Astrocyte of the hippocampus (primary cell): ENCODE measurements at regions not wholly inside any gene's neighbourhood (a gene's known extent, or its start where the extent isn't known, plus 50 kb on each side); places are given as distances from the start of the nearest gene placed in this dataset.

Experiments used
- DNase-seq: peaks from one replicate; pipeline ENCODE4 v3.0.0; 2011; ENCODE audit warnings: low read depth, low spot score

DNA sequence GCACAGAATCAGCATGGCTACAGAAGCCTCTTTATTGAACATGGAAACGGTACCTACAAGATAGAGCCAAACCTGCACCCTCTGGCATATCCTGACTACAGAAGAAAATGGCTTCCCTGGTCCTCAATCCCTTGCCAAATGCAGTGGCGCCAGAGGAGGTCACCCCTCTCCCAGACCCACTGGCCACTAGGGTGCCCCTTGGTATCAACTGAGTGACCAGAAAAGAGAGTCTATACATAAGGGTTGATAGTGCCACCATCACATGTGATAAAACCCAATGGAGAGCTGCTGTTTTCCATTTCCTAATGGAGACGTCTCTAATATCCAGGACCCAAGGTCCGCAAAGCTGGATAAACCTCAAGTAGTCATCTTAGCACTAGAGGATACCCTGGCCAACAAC is 52.7 kb upstream of the ALK start:
- DNase-seq, result no peak

GRCh38 chr2:29977284-29977683 is 55.9 kb upstream of the ALK start:
- no peak for DNase-seq

- no peak for DNase-seq
These were observed 60.0 kb upstream of the ALK start for GRCh38 chr2:29981402-29981801.

GRCh38 chr2:29983308-29983707 is 61.9 kb upstream of the ALK start:
- DNase-seq, result no peak

DNA sequence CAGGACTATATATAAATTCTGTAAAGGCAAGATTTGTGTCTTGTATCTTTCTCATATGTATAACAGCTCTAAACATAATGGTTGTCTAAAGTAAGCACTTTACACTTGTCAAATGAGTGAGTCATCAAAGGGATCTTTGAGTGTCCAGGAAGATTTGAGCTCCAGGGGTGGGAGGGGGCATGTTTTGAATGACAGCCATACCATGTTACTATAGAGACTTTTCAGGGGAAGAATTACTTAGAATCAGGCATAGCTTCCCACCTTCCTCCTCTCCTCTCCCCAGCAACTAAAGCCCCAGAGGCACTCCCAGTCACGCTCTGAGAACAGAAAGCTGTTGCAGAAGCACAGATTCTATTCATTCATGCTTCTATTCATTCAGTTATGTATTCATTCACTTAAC is 65.8 kb upstream of the ALK start:
- peak; percentile 9 for DNase-seq

GRCh38 chr2:29990129-29990528 is 68.7 kb upstream of the ALK start:
- no peak for DNase-seq

- no peak for DNase-seq
These were observed 69.7 kb upstream of the ALK start for GRCh38 chr2:29991086-29991485.

DNA sequence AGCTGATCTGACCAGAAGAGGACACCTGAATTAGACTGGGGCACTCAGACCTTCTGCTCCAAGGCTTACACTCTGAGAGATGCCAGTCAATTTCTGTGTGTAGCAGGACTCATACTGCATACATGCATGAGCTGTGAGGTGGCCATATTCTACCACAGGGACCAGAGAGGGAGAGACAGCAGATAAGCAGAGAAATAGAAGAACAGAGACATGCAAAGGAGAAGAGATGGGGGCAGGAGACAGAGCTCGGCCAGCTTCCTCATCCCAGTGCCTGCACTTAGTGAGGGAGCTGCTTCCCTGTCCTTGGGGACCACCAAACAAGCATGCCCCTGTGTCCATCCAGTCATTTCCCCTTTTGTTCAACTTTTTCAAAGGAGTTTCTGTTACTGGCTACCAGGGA is 73.9 kb upstream of the ALK start:
- DNase-seq, result no peak

- no peak for DNase-seq
These were observed 81.7 kb upstream of the ALK start for GRCh38 chr2:30003128-30003527.

GRCh38 chr2:30022444-30023071 is 101.2 kb upstream of the ALK start:
- no peak for DNase-seq

- DNase-seq, result no peak
These were observed 102.9 kb upstream of the ALK start for GRCh38 chr2:30024281-30024680.

- DNase-seq, result peak; percentile 82
These were observed 105.0 kb upstream of the ALK start for GRCh38 chr2:30026091-30027055.

GRCh38 chr2:30029804-30030203 is 108.4 kb upstream of the ALK start:
- DNase-seq, result no peak

DNA sequence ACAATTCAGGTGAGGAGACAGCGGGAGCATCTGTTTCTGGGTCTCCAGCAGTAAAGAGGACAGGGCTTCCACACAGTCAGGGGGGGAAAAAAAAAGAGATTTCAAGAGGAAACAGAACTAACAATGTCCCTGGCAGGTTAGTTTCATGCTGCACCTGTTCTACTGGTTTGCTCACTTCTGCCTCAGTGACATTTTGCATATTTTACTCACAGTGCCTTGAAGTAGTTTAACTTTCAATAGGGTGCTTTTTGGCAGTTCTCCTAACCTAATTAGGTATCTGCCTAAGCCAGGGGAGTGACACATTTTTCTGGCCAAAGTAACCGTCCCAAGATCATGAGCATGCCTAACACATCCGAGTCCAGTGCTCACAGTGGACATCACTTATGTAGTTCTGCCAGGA is 109.0 kb upstream of the ALK start:
- no peak for DNase-seq

GRCh38 chr2:30031184-30031583 is 109.8 kb upstream of the ALK start:
- DNase-seq, result peak; percentile 45

DNA sequence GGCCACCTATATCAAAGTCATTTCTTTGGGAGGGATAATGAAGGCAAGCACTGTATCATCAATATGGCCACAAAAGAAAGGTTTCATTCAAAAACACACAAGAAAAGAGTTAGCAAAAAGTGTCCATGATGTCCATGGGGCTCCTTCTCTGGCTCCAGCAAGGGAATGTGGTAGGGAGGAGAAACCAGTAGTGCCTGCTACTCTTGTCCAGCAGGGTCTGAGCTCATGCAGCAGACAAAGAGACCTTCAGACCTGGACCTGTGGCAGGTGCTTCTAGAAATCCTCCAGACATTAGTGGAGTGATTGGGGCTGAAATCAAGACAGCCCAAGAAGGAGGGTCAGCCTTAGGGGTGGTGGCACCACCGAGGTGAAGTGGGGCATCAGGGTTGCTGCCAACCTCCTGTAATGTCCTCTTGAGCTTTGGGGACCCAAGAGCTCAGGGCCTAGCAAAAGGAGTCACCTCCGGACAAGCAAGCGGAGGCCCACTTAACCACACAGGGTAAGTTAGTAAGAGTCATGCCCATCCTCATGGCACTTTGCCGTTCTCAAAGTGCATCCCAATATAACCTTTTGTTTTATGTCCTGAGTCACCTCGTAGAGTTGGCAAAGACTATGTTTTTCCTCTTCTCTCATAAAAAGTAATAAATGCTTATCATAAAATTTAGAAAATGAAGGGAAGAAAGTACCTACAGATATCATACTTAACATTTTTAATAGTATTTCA is 112.6 kb upstream of the YPEL5 start:
- DNase-seq, result no peak

DNA sequence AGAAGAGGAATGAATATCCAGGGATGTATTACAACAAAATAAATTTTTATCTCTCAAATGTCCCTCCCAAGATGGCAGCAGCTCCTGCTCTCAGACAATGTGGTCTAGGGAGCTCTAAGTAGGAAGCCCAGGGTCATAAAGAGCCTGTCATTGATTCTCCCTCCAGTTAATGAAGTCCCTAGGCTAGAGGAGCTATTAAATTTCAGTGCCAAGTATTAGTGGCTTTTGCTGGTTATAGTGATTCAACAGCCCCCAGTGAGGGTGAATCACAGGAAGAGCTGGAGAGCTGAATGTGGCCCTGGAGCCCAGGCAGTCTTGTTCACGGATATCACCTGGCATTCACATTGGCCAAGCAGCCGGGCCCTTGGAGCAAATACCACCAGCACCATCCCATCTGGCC is 109.8 kb upstream of the YPEL5 start:
- DNase-seq, result peak; percentile 21

DNA sequence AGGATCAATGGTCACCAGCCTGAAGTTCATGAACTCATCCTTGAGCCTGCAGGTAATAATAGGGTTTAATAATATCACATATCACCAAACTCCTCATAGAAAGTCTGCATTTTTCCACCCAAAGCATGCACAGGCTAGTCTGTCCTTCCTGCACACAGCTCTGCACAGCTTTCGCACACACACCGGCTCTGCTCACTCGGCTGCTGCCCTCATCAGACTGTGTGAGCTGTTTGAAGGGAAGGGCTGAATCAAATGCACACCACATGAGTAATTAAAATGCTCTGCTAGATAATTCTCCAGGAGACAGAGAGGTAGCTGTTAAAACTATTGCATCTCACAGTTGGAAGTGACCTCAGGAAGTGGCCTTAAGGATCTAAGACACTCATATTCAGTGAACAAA is 108.4 kb upstream of the YPEL5 start:
- DNase-seq, result no peak

- no peak for DNase-seq
These were observed 107.7 kb upstream of the YPEL5 start for GRCh38 chr2:30039101-30039500.

DNA sequence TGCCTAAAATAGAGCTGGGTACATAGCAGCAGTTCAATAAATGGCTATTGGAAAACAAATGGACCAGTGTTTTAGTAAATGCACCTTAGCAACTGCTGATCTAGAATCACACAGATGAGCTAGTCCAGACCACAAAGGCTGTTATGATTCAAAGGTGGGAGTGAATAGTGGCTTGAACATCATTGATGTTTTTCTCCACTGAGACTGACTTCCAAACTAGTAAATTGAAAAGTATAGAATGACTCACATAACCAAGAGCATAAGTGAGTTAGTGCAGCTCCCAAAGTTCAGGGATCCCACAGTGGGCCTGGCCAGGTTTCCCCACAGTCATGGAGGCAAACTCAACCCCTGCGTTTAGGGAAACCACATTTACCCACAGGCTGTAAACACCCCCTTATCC is 106.7 kb upstream of the YPEL5 start:
- DNase-seq, result no peak

DNA sequence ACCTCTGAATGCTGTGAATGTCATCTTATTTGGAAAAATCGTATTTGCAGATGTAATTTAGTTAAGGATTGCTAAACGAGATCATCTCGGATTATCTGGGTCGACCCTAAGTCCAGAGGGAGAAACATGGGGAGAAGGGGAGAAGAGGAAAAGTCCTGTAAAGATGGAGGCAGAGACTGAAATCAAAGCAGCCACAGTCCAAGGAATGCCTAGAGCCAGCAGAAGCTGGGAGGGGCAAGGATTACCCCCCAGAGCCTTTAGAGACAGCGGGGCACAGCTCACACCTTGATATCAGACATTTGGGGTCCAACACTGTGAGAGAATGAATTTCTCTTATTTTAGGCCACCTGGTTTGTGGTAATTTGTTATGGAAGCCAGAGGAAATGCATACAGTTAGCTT is 104.9 kb upstream of the YPEL5 start:
- no peak for DNase-seq

- no peak for DNase-seq
These were observed 100.4 kb upstream of the YPEL5 start for GRCh38 chr2:30046396-30046795.

DNA sequence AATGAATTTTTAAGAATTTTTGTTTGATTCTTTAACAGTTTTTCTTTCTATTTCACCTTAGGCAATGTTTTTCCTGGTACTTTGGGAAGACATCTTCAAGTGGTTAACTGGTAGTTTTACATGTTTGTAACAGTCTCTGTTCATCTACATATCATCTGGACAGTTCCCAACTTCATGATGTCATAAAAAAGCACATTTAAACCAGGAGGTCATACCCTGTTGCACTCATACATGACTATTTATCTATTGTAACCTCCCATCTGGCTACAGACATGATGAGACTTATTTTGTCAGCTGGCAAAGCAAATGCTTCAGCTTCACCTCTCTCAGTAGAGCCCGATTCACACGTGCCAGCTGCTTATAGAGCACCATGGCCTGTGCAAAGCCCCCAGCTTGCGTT is 99.8 kb upstream of the YPEL5 start:
- no peak for DNase-seq
